Keratinocyte (primary cell): ENCODE measurements at regions not wholly inside any gene's neighbourhood (a gene's known extent, or its start where the extent isn't known, plus 50 kb on each side); places are given as distances from the start of the nearest gene placed in this dataset.

Experiments used
- DNase-seq: peaks from one replicate; pipeline ENCODE4 v3.0.0-alpha.2; 2011; ENCODE audit warnings: low read depth, missing footprints, low spot score
- FAIRE-seq: peaks from 2 replicates; lab custom pipeline; 2011; peaks lifted over from hg19 to GRCh38; lab: Jason Lieb, UNC
- H2AFZ ChIP-seq: 2 replicates; pipeline ENCODE4 v1.6.0; 2012; ENCODE audit warnings: low read length, control low read depth, inconsistent platforms; ENCODE audit not compliant: control insufficient read depth
- H3K27ac ChIP-seq: 2 replicates; pipeline ENCODE4 v1.5.1; 2011; ENCODE audit warnings: low read length; ENCODE audit not compliant: control insufficient read depth, insufficient read depth
- H3K27me3 ChIP-seq: 3 replicates; pipeline ENCODE4 v1.6.0; 2011; ENCODE audit warnings: low read length; ENCODE audit not compliant: control insufficient read depth, insufficient read depth; ENCODE audit errors: extremely low read depth
- H3K36me3 ChIP-seq, 2 experiments: 2 replicates in 1 of 2; 3 replicates in 1 of 2; pipeline ENCODE4 v1.5.1; 2011; ENCODE audit warnings: low read length in 2 of 2, mild to moderate bottlenecking in 1 of 2; ENCODE audit not compliant: control insufficient read depth in 2 of 2, insufficient read depth in 2 of 2; ENCODE audit errors: extremely low read depth in 1 of 2
- H3K4me1 ChIP-seq: 3 replicates; pipeline ENCODE4 v1.5.1; 2011; ENCODE audit warnings: low read length; ENCODE audit not compliant: control insufficient read depth, insufficient read depth; ENCODE audit errors: extremely low read depth
- H3K4me2 ChIP-seq: 3 replicates; pipeline ENCODE4 v1.6.0; 2011; ENCODE audit warnings: low read depth, low read length; ENCODE audit not compliant: control insufficient read depth, insufficient read depth; ENCODE audit errors: extremely low read depth
- H3K4me3 ChIP-seq, 3 experiments: fragments of 200-600 bp in 1 of 3; sonication (generic) in 1 of 3; 2 replicates in 2 of 3; 3 replicates in 1 of 3; pipeline ENCODE4 v1.5.1; 2011 to 2016; ENCODE audit warnings: low read length in 3 of 3, mild to moderate bottlenecking in 3 of 3, control low read depth in 2 of 3, inconsistent platforms in 1 of 3, low read depth in 1 of 3, mixed read lengths in 1 of 3, mixed run types in 1 of 3, moderate library complexity in 1 of 3; ENCODE audit not compliant: control insufficient read depth in 2 of 3, insufficient read depth in 2 of 3; ENCODE audit errors: extremely low read depth in 1 of 3
- H3K79me2 ChIP-seq: 2 replicates; pipeline ENCODE4 v1.6.0; 2012; ENCODE audit warnings: low read length; ENCODE audit not compliant: control insufficient read depth, insufficient read depth
- H3K9ac ChIP-seq: 3 replicates; pipeline ENCODE4 v1.6.0; 2011; ENCODE audit warnings: low read length; ENCODE audit not compliant: control insufficient read depth, insufficient read depth; ENCODE audit errors: extremely low read depth
- H3K9me1 ChIP-seq: 3 replicates; pipeline ENCODE4 v1.6.0; 2011; ENCODE audit warnings: low read length; ENCODE audit not compliant: control insufficient read depth, insufficient read depth; ENCODE audit errors: extremely low read depth
- H3K9me3 ChIP-seq: 2 replicates; pipeline ENCODE4 v1.5.1; 2012; ENCODE audit warnings: low read depth, low read length; ENCODE audit not compliant: control insufficient read depth
- H4K20me1 ChIP-seq: 3 replicates; pipeline ENCODE4 v1.6.0; 2011; ENCODE audit warnings: low read length; ENCODE audit not compliant: control insufficient read depth, insufficient read depth; ENCODE audit errors: extremely low read depth
- EZH2 ChIP-seq: IDR thresholded peaks from one replicate; pipeline ENCODE4 v1.6.1; 2012; ENCODE audit warnings: inconsistent platforms, mild to moderate bottlenecking, low read length, moderate library complexity
- dilution Hi-C: fragments of 300-500 bp; cut with MboI; formaldehyde crosslinking; loops from one replicate; pipeline ENCODE4 v1.7.0; 2020; ENCODE audit warnings: low sequenced_read_pairs; ENCODE audit not compliant: extremely low pct_ligation_motif_present
- TF ChIP-seq, protein P1 (sequence below), 3 experiments: IDR thresholded peaks in 1 of 3; conservative IDR thresholded peaks in 1 of 3; optimal IDR thresholded peaks in 1 of 3; 2 replicates in 2 of 3; 3 replicates in 1 of 3; pipeline versions ENCODE3 to v1.5.1; 2011; ENCODE audit warnings: low read length in 3 of 3, mild to moderate bottlenecking in 3 of 3, moderate library complexity in 2 of 3, control low read depth in 1 of 3, inconsistent platforms in 1 of 3; ENCODE audit not compliant: insufficient read depth in 2 of 3; ENCODE audit errors: extremely low read depth in 1 of 3

DNA sequence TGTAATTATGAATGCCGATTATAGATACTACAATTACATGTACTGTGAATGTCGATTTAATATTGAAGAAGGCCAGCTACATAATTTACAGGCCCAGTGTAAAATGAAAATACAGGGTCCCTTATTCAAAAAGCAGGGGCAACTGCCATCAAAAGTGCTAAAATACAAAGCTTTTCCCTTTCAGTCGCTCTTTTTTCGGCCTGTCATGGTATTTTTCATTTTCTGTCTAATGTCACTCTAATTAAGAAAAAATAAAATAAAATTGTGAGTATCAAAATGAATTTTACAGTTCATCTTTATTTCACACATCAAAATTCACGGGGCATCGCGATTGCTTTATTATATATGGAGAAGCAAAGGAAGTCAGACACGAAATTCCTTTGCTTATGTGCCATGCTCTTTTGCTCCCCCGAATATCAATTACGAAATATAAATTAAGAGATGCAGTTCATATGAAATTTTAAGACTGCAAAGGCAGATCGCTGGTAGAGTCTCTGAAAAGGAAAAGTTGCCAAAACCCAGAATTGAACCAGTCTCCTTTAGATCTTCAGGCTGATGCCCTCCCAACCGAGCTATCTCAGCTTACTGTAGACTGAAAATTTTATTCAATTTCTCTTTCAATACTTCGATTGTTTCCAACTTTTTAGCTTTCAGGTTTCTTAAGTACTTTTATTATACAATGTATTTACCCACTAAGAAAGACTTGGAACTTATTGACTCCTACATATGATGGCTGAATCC, 197.0 kb downstream of the TRIM27 start:
- Histone ChIP-seq H4K20me1 (no peaks in the 10 kb centered on the region), H3K4me3 (no peak overlapping the region), H3K79me2 (no peaks in the 10 kb centered on the region), H3K9me3 (no peaks in the 10 kb centered on the region), H3K27me3 (peaks cover 9% of the 10 kb centered on the region), H3K27ac (no peak overlapping the region), H2AFZ (no peak overlapping the region), H3K9ac (no peak overlapping the region), H3K9me1 (no peaks in the 10 kb centered on the region), H3K4me2 (no peak overlapping the region), H3K4me1 (peaks cover 4% of the 10 kb centered on the region), H3K36me3 (no peaks in the 10 kb centered on the region)
- DNase-seq (no peak), FAIRE-seq (no peak)
- no peak for TF ChIP-seq EZH2
- TF ChIP-seq, protein P1, sequence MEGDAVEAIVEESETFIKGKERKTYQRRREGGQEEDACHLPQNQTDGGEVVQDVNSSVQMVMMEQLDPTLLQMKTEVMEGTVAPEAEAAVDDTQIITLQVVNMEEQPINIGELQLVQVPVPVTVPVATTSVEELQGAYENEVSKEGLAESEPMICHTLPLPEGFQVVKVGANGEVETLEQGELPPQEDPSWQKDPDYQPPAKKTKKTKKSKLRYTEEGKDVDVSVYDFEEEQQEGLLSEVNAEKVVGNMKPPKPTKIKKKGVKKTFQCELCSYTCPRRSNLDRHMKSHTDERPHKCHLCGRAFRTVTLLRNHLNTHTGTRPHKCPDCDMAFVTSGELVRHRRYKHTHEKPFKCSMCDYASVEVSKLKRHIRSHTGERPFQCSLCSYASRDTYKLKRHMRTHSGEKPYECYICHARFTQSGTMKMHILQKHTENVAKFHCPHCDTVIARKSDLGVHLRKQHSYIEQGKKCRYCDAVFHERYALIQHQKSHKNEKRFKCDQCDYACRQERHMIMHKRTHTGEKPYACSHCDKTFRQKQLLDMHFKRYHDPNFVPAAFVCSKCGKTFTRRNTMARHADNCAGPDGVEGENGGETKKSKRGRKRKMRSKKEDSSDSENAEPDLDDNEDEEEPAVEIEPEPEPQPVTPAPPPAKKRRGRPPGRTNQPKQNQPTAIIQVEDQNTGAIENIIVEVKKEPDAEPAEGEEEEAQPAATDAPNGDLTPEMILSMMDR (optimal IDR thresholded peaks at IDR 0.05 in 1 of 3, IDR thresholded peaks at IDR 0.05 in 1 of 3, conservative IDR thresholded peaks at IDR 0.05 in 1 of 3; ENCODE audit: extremely low read depth in 1 of 3, insufficient read depth in 2 of 3, low read length in 3 of 3) = no peak
- dilution Hi-C loops = no loop called here

DNA sequence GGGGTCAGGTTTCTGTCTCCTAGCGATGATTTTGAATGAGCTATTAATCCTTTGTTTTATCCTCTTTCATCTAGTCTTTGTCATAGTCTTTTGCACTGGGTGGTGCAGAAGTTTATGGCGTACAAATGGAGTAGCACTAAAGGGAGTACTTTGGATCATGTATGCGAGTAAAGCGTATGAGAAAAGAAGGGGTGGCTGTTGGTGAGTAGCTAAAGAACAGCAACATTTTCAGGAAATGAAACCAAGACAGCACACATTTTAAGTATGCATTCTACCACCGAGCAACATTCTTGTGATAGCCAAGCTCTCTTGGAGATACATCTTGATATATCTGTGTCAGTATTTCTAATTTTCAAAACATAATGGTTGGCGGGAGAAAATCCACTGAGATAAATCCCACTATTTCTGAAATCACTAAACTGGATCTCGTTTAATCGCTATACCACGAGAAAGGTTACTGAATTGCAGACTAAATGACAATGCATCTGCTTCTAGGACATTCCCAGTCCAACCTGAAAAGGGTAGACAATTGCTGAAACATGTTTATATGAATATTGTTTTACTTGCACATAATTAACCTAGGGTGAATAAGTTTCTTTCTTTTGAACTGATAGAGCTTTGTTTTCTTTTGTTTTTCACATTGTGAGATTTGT, 196.1 kb downstream of the TRIM27 start:
- dilution Hi-C loops = no loop called here
- no peak overlapping the region for H3K9ac ChIP-seq
- no peak overlapping the region for H2AFZ ChIP-seq
- FAIRE-seq (no peak), DNase-seq (no peak)
- no peaks in the 10 kb centered on the region for H3K9me1 ChIP-seq
- H3K27me3 ChIP-seq = peaks cover 16% of the 10 kb centered on the region
- H3K79me2 ChIP-seq = no peaks in the 10 kb centered on the region
- H3K4me3 ChIP-seq = peak overlapping the region in 2 of 3 experiments; percentile 1 to 91
- peaks cover 4% of the 10 kb centered on the region for H3K4me1 ChIP-seq
- H3K36me3 ChIP-seq = no peaks in the 10 kb centered on the region
- peak overlapping the region; percentile 95 for H3K4me2 ChIP-seq
- no peaks in the 10 kb centered on the region for H3K9me3 ChIP-seq
- no peak overlapping the region for H3K27ac ChIP-seq
- no peaks in the 10 kb centered on the region for H4K20me1 ChIP-seq
- TF ChIP-seq EZH2 = no peak
